HG03066 (cell line): ENCODE measurements at regions not wholly inside any gene's neighbourhood (a gene's known extent, or its start where the extent isn't known, plus 50 kb on each side); places are given as distances from the start of the nearest gene placed in this dataset.

Experiments
- ATAC-seq: cut with Tn5 transposase; IDR thresholded peaks from one replicate; pipeline ENCODE4 v1.9.1; 2021; ENCODE audit warnings: low read depth; ENCODE audit not compliant: unreplicated experiment

DNA sequence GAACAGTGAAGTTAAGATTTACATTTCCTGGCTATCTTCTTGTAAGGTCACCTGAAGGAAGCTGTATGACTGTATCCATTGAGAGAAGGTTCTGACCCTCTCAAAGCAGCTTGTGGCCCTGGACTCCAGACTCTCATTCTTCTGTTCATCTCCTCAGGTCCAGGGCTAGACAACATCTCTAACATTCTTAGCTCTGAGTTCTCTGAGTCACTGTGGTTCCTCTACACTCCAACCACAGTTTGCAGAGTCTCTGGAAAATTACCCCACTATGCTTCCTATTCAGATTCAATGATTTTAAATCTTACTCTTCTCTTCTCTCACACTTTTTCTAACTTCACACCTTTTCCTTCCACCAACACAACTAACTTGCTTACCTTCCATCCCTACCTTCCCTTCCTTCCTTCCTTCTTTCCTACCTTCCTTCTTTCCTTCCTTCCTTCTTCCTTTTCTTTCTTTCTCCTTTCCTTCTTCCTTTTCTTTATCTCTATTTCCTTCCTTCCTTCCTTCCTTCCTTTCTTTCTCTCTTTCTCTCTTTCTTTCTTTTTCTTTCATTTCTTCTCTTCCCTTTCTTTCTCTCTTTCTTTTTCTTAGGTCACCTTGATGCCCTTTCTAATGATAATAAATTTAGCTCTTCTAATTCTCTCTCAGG lies 824.3 kb upstream of the ZEB2 start:
- ATAC-seq = no peak

DNA sequence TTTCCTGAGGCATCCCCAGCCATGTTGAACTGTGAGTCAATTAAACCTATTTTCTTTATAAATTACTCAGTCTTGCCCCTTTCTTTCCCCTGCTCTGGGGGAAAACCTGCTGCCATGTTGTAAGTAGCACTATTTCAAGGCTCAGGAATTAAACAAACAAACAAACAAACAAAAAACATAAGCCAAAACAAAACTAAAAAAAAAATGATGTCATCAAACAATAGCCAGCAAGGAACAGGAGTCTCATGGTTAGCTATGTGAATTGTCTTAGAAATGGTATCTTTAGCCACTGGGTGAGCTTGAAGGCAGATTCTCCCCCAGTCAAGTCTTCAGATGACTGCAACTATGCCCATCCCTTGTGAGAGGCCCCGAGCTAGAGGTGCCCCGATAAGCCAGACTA lies 823.4 kb upstream of the ZEB2 start:
- no peak for ATAC-seq

DNA sequence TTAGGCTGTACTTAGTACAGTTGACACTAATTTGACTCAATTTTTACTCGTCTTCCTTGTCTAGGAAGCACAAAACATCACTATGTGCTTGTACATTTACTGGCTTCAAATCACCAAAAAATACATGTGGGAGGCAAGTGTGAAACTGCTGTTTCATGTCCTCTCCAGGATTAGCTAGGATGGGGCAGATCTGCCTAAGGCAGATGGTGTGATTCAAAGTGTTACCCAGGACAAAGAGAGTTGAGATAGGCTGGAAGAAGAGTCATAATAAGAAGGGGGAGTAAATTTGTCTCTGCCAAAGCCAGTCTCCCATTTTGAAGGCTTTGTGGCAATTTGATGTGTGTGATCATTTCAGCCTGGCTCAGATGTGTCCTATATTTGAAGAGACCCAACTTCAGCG lies 821.6 kb upstream of the ZEB2 start:
- no peak for ATAC-seq

DNA sequence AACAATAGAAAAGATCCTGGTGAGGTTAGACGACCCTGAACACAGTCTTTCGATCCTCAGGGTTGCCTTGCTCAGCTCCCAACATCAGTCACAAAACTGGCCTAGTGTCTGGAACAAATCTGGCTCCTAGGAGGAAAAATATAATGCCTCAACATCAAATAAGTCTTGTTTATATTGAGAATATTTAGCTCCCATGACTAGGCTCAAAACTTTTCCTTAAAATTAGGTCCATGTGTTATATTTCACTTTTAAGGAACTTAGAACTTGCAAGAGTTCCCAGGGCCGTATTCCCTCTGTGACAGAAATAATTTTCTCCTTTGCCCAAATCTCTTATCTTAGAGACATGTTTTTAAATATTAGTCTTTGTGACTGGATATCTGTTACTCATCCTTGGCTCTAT lies 819.7 kb upstream of the ZEB2 start:
- ATAC-seq = no peak

DNA sequence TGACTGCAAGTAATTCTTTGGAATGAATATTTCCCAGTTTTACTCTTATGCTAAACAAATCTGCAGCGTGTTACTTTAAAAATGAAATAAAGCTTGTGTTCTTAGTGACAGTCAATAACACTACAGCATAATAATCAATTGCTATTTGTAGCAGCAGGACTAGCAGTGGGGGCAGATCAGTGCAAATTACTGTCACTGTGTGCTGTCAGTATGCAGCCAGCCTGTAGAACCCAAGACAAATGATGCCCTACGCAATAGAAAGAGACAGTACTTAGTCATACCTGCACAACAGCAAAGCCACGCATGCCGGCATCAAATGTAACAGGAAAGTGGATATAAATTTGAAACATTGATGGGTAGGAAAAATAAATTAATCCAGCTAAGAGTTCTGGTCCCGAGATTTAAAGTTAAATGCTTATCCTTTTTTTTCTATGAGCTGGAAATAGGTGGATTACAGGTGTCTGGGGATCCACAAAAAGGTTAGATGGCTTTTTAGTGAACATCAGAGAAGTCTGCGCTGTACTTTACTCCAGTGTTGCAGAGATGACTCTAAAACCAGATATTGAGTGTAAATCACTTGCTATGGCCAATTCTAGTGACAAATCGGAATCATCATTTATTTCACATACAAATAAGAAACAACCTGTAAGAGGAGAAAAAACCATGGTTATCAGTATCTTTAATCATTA lies 812.4 kb upstream of the ZEB2 start:
- ATAC-seq = no peak

DNA sequence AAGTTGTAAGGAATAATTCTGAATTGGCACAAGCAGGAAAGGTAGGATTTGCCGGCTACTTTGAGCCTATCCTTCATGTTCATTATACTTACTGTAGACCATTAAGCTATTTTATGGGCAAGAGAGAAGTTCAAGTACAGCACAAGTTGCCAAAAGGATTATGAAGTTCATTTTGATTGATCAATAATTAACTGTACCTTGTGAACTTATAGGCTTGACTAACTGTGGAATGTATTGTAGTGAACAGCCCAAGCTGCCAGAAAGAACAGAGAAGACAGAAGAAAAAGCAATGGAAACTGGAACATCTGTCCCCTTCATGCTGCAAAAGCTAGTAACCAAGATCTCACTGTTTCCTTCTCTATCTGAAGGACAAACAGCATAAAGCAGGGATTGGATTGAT lies 810.1 kb upstream of the ZEB2 start:
- ATAC-seq = no peak

DNA sequence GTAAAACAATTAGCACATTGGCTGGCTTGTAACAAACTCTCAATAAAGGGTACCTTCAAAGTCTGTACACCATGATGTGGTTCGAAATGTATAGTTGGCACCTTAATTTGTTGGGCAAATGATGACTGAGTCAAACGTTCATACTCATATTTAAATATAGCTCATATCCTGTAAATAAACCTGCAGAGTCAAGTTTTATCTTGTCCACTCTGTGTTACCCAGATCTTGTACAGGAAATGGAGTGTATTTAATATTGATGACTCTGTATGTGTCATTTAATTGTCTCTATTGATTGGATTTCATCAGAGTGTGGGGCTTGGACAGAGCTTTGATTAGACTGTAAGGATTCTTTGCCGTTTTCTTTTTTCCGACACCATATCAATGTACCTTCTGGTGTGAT lies 805.6 kb upstream of the ZEB2 start:
- ATAC-seq = no peak

DNA sequence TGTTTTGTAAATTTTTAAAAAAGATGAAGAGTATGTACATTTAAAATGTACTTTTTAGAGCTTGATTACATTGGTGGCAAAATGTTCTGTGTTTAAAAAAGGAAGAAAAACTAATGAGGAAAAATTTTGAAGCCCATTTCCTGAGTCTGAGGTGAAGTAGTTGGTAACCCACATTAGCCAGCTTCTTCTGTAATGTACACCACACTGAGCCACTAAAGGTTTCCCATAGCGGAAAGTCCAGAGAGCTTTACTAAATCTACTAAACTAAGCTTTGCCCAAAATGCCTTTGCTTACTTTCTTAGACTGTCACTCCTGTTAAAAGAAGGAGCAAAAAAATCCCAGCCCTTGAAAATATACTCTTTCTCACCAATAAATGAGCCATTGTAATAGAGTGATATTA lies 804.8 kb upstream of the ZEB2 start:
- ATAC-seq = no peak

DNA sequence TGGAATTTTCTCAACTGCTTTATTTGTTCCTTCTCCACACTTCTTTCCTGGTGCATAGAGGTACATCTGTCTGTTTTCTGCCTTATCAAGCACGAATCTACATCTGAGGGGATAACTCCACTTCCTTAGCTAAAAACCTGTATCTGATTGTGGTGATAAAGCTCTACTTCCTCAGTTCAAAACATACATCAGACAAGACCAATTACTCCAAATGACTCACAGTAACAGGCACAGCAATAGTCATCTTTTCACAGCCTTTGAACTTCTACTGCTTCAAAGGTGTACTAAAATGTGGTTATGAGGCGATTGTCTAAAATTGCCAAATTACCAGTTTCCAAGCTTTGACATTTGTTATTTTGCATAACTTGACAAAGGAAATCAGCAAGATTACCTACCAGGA lies 803.6 kb upstream of the ZEB2 start:
- ATAC-seq = no peak

DNA sequence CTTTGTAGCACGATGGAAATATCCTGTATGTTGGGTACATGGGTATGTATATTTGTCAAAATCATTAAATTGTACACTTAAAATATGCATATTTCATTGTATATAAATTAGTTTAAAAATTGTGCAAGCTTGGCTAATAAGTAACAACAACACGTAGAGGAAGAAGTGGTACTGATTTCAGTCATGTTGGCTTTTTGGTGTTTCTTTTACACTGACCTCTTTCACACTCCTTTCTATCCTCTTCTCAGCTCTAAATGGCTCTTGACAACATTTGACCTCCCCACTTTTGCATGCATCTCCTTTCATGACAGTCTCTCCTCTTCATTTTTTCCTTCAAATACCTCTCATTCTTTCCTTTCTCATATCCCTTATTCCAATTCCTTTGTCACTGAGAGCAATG lies 801.4 kb upstream of the ZEB2 start:
- no peak for ATAC-seq

DNA sequence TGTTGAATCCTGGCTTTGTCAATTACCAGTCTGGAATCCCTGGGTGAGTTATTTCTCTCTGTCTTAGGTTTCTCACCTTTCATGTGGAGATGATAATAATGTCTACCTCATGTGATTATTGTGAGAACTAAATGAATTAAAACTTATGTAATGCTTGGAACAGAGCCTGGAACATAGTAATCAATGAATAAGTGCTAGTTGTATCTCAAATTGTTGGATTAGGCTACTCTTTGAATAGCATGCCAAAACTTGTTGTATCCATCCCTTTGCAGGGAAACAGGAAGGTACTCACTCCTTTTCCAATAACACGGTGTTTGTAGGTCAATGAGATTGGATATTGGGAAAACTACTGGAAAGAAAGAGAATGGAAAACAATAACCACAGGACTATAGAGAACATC lies 796.6 kb upstream of the ZEB2 start:
- no peak for ATAC-seq

DNA sequence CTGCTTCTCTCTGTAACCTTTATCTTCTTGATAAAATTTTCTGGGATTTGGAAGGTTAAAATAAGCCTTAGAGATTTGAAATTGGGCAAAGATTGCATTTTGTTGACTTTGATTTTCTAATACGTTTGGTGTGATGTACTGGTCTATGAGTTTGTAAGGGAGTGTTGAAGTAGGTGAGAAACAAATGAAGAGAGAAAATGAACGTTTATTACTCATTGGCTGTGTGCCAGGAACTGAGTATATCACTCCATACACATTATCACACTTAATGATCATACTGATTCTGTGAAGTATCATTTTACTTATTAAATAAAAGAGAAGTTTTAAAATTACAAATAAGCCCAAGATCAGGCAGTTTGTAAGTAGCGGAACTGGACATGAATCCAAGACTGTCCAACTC lies 795.1 kb upstream of the ZEB2 start:
- no peak for ATAC-seq

DNA sequence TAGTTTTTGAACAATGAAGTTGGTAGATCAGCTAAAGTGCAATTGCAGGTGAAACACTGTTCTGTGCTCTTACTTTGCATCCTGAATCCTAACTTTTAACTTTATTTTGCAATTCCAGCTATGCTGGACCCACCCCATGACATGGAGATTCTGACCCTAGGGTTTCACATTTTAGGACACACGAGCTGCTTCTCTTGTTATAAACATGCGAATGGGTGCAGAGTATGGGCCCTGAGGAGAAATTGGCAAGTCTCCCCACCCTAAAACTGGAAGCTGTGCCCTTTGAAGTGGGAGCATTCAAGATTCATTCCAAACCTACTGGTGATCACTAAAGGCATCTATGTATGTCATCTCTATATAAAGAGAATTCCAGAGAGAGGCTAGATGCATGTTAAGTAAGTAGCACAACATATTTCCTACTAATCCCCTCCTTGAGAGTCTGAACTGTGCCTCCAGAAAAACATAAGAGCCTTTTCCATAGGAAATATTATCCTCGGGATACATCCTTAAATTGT lies 794.3 kb upstream of the ZEB2 start:
- no peak for ATAC-seq

DNA sequence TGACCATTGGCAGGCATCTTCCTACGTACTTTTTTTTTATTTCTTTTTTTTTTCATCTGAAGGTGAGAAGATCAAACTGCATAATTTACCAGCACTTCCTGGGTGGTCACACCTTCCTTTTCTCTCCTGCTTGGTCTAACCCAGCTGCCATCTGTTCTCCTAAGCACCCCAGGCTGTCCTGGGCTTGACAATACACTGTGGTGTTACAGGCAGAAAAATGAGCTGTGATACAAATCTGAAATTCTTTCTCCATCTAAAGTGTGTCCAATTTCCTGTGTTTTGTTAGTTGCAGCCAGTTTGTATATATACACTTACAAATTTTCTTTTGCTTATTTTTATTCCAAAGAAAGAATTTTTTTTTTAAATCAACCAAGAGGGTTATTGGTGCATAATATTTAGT lies 786.0 kb upstream of the ZEB2 start:
- no peak for ATAC-seq

DNA sequence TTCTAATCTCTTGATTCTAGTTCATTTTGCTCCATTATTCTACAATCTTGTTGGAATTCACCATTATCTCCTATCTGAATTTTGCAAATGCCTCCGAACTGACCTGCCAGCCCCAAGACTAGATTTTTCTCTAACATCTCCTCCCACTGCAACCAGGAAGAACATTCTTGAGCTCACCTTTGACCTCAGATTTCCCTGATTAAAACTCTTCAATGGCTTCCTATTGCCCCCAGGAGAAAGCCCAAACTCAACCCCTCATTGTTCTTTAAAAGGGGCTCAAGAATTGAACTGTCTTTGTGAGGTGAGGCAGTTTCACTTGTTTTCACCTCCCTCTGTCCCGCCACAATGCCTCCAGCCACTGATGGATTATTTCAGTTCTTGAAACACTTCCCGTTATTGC lies 784.6 kb upstream of the ZEB2 start:
- no peak for ATAC-seq

DNA sequence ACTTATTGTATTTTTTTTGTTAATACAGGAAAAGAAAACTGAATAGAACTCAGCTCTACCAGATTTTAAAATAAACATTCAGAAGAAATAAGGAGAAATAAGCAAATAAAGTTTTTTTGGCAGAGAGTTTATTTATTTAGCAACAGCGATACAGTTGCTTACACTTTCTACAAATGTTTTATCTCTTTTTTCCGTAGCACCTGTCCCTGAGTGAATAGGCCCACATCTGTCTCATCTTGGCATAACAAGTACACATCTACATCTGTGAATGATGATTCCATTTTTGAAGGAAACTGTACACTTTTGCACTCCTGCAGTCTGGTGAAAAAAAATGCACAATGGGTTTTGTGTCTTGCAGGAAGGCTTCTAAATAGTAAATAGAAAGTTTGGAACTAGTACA lies 783.6 kb upstream of the ZEB2 start:
- ATAC-seq = no peak

DNA sequence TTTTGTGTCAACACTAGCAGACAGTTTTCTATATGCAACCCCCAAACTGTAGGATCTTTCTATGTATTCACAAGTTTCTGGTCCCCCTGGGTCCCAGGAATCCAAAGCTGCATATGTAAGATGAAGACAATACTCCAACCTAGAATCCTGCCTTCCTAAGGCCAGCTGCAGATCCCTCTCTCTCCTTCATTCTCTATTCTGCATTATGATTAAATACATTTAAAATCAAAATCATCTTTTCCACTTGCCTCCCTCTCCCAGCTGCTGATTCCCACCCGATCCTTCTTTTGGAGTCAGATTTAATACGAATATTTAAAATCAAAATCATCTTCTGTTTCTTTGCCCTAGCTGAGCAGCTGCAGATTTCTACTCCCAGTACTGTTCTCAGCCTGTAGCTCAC lies 783.0 kb upstream of the ZEB2 start:
- ATAC-seq = no peak

DNA sequence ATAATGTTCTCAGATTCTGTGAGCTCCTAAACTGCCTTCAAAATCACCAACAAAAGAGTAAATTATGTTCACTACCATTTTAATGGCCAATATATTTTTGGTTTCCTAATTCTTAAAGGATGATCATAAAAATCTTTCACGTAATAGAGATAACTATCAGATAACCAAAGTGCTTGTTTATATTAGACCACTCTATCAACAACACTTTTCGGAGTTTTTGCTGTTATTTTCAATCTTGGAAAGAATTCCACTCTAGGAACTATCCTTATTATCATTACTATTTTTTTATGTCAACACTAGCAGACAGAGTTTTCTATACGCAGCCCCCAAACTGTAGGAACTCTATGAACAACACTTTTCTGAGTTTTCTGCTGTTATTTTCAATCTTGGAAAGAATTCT lies 782.5 kb upstream of the ZEB2 start:
- no peak for ATAC-seq

DNA sequence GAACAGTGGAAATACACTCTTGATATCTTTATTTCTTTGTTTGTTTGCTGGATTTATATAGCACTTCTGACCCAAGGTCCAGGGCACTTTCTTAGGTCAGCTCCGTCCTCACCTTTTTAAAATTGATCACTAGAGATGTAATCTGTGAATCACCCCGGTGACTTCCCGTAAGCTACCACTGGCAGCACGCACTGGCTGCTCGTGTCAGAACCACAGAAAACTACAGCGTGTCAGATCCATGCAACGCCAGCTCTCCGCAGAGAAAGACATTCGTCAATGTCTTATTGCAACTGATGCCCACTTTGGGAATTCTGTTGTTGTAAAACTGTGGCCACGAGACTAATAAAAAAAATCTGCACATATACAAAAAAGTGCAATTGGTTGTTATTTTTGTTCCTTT lies 779.4 kb upstream of the ZEB2 start:
- ATAC-seq = no peak

DNA sequence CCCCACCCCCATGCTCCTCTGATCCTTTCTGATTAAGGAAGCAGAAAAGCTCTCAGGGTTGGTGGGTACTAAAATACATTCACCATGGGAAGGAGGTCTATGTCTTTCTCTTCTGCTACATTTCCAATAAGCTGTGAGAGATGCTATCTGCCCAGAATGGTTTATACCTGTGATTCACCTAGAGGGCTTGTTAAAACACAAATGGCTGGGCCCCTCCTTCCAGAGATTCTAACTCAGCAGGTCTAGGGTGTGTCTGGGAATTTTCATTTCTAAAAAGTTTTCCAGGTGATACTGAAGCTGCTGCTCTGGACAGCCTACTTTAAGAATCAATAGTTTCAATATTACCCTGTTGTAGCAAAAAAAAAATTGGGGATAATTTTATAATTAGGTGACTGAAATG lies 772.2 kb upstream of the ZEB2 start:
- ATAC-seq = no peak

DNA sequence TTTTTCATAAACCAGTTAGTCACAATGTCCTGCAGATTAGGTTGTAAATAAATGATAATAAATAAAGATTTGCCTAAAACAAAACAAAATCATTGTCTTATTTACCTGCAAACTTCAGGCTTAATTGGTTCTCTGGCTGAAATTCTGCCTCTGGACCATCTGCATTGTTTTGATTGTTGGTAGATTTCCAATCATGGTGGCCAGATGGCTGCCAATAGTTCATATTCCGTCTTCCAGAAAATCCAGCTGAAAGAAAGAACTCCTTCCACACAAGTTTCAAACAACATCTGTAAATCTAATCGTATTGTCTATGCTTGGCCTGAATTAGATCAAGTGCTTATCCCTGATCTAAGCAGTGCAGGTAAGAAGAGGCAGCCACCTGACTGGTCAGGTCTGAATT lies 771.1 kb upstream of the ZEB2 start:
- ATAC-seq = no peak

DNA sequence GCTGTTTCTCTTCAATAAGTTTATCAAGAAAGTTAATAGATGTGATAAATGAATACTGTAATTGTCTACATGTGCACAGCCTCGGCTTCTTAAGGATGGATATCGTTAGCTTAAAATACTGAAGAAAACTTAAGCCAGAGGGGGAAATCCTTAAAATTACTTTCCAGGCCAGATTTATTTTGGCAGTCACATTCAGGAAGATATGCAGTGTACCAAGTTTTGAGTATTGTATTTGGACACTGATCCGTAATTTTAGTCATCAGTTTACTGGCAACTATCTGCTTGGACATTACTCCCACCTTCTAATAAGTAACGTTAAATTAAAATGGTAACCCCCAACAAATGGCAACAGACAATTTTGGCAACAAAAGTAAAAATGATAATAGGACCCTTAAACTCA lies 770.0 kb upstream of the ZEB2 start:
- ATAC-seq = no peak
